Fibroblast of the aortic adventitia (primary cell): ENCODE measurements at regions not wholly inside any gene's neighbourhood (a gene's known extent, or its start where the extent isn't known, plus 50 kb on each side); places are given as distances from the start of the nearest gene placed in this dataset.

Experiments
- DNase-seq: peaks from one replicate; pipeline ENCODE4 v3.0.0-alpha.2; 2010; ENCODE audit warnings: low read depth
- H3K4me3 ChIP-seq: 2 replicates; pipeline ENCODE4 v1.5.1; 2011; ENCODE audit warnings: low read depth, mild to moderate bottlenecking, control low read depth, low read length, moderate library complexity
- CTCF ChIP-seq: IDR thresholded peaks from 2 replicates; pipeline ENCODE4 v1.5.1; 2011; ENCODE audit warnings: mild to moderate bottlenecking, low read length, control low read depth, inconsistent platforms; ENCODE audit not compliant: insufficient read depth

GRCh38 chr21:23899561-23899960 is 1707.7 kb downstream of the MRPL39 start:
- no peak overlapping the region for H3K4me3 ChIP-seq
- no peak for DNase-seq
- TF ChIP-seq CTCF, result no peak

- no peak for DNase-seq
- no peak overlapping the region for H3K4me3 ChIP-seq
- no peak for TF ChIP-seq CTCF
Observed at GRCh38 chr21:23890652-23891051, 1716.6 kb downstream of the MRPL39 start.

- no peak overlapping the region for H3K4me3 ChIP-seq
- DNase-seq, result no peak
- no peak for TF ChIP-seq CTCF
Observed at GRCh38 chr21:23887725-23888306, 1719.5 kb downstream of the MRPL39 start.

GRCh38 chr21:23886828-23887724 is 1720.2 kb downstream of the MRPL39 start:
- DNase-seq, result no peak
- no peak overlapping the region for H3K4me3 ChIP-seq
- no peak for TF ChIP-seq CTCF

GRCh38 chr21:23881783-23882182 is 1725.5 kb downstream of the MRPL39 start:
- DNase-seq, result no peak
- H3K4me3 ChIP-seq, result no peak overlapping the region
- TF ChIP-seq CTCF, result no peak

GRCh38 chr21:23876925-23877558 is 1730.2 kb downstream of the MRPL39 start:
- DNase-seq, result peak; percentile 0
- no peak overlapping the region for H3K4me3 ChIP-seq
- no peak for TF ChIP-seq CTCF
